ENCODE measurements at regions not wholly inside any gene's neighbourhood (a gene's known extent, or its start where the extent isn't known, plus 50 kb on each side); places are given as distances from the start of the nearest gene placed in this dataset.

- DNase-seq, result no peak
- intact Hi-C loops (cut with DNase I), result no loop called here
Measured at GRCh38 chr14:51525739-51526138, 126.0 kb upstream of the FRMD6 start.

- DNase-seq, result no peak
- intact Hi-C loops (cut with DNase I), result no loop called here
Measured at GRCh38 chr14:51527073-51527472, 124.6 kb upstream of the FRMD6 start.

GRCh38 chr14:51529736-51530135 is 122.0 kb upstream of the FRMD6 start:
- no peak for DNase-seq
- intact Hi-C loops (cut with DNase I), result no loop called here

- intact Hi-C loops (cut with DNase I), result no loop called here
- DNase-seq, result no peak
Measured at GRCh38 chr14:51533160-51533559, 118.5 kb upstream of the FRMD6 start.

- no peak for DNase-seq
- intact Hi-C loops (cut with DNase I), result no loop called here
Measured at GRCh38 chr14:51533872-51534553, 117.7 kb upstream of the FRMD6 start.

- intact Hi-C loops (cut with DNase I), result no loop called here
- no peak for DNase-seq
Measured at GRCh38 chr14:51534610-51535011, 117.1 kb upstream of the FRMD6 start.

GRCh38 chr14:51535443-51536044 is 116.2 kb upstream of the FRMD6 start:
- no peak for DNase-seq
- intact Hi-C loops (cut with DNase I), result no loop called here

GRCh38 chr14:51538973-51539372 is 112.7 kb upstream of the FRMD6 start:
- intact Hi-C loops (cut with DNase I), result no loop called here
- DNase-seq, result no peak

GRCh38 chr14:51539571-51540037 is 112.1 kb upstream of the FRMD6 start:
- DNase-seq, result no peak
- intact Hi-C loops (cut with DNase I), result no loop called here

GRCh38 chr14:51540364-51540763 is 111.3 kb upstream of the FRMD6 start:
- intact Hi-C loops (cut with DNase I), result no loop called here

GRCh38 chr14:51544471-51544870 is 107.2 kb upstream of the FRMD6 start:
- intact Hi-C loops (cut with DNase I), result no loop called here
- DNase-seq, result no peak

More at GRCh38 chr14:51540364-51540763, 111.3 kb upstream of the FRMD6 start:
- DNase-seq, result no peak

- intact Hi-C loops (cut with DNase I), result no loop called here
- no peak for DNase-seq
Measured at GRCh38 chr14:51544901-51545300, 106.8 kb upstream of the FRMD6 start.

- intact Hi-C loops (cut with DNase I), result no loop called here
- DNase-seq, result no peak
Measured at GRCh38 chr14:51545396-51545795, 106.3 kb upstream of the FRMD6 start.

GRCh38 chr14:51546099-51546498 is 105.6 kb upstream of the FRMD6 start:
- DNase-seq, result no peak
- intact Hi-C loops (cut with DNase I), result no loop called here

GRCh38 chr14:51546603-51547258 is 105.0 kb upstream of the FRMD6 start:
- DNase-seq, result no peak
- intact Hi-C loops (cut with DNase I), result no loop called here

GRCh38 chr14:51547260-51547659 is 104.5 kb upstream of the FRMD6 start:
- DNase-seq, result no peak

GRCh38 chr14:51547701-51548100 is 104.0 kb upstream of the FRMD6 start:
- no peak for DNase-seq
- intact Hi-C loops (cut with DNase I), result no loop called here

More at GRCh38 chr14:51547260-51547659, 104.5 kb upstream of the FRMD6 start:
- intact Hi-C loops (cut with DNase I), result no loop called here

- no peak for DNase-seq
- intact Hi-C loops (cut with DNase I), result no loop called here
Measured at GRCh38 chr14:51548187-51548586, 103.5 kb upstream of the FRMD6 start.

- intact Hi-C loops (cut with DNase I), result no loop called here
- no peak for DNase-seq
Measured at GRCh38 chr14:51550636-51551035, 101.1 kb upstream of the FRMD6 start.

GRCh38 chr14:51552275-51552674 is 99.4 kb upstream of the FRMD6 start:
- intact Hi-C loops (cut with DNase I), result no loop called here
- DNase-seq, result no peak
